Body of pancreas (tissue), 4 donors: ENCODE measurements at regions not wholly inside any gene's neighbourhood (a gene's known extent, or its start where the extent isn't known, plus 50 kb on each side); places are given as distances from the start of the nearest gene placed in this dataset.

ENCODE experiments used
- POLR2A ChIP-seq, 3 donors: fragments of 450-650 bp; IDR thresholded peaks; one replicate each; pipeline ENCODE4 v1.6.1; 2016; ENCODE audit warnings: antibody characterized with exemption in 3 of 3, mild to moderate bottlenecking in 2 of 3
- TF ChIP-seq, protein P1 (sequence below), 7 experiments: fragments of 450-650 bp in 4 of 7; fragments of 200-600 bp in 3 of 7; sonication (generic) in 3 of 7; IDR thresholded peaks; one replicate each; pipeline ENCODE4 v1.5.1; 2016 to 2019; ENCODE audit warnings: antibody characterized with exemption in 7 of 7

DNA sequence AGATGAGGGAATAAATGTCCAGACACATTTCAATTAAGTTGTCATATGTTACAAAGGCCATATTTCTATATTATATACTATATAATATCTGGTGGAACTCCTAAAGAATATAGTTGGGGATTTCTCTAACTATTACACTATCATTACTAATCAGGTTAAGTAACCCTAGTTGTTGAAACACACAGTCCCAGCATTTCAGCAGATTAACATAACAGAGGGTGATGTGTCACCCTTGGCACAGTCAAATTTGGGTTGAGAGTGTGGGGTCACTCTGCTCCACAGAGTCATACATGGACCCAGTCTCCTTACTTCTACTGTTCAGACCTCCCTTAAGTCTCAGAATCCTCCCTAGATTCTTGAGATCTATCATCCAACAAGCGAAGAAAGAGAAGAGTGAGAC is 496.4 kb upstream of the MDFIC2 start:
- TF ChIP-seq, protein P1, sequence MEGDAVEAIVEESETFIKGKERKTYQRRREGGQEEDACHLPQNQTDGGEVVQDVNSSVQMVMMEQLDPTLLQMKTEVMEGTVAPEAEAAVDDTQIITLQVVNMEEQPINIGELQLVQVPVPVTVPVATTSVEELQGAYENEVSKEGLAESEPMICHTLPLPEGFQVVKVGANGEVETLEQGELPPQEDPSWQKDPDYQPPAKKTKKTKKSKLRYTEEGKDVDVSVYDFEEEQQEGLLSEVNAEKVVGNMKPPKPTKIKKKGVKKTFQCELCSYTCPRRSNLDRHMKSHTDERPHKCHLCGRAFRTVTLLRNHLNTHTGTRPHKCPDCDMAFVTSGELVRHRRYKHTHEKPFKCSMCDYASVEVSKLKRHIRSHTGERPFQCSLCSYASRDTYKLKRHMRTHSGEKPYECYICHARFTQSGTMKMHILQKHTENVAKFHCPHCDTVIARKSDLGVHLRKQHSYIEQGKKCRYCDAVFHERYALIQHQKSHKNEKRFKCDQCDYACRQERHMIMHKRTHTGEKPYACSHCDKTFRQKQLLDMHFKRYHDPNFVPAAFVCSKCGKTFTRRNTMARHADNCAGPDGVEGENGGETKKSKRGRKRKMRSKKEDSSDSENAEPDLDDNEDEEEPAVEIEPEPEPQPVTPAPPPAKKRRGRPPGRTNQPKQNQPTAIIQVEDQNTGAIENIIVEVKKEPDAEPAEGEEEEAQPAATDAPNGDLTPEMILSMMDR (IDR thresholded peaks at IDR 0.05) = no peak
- TF ChIP-seq POLR2A (IDR thresholded peaks at IDR 0.05) = no peak
